ENCODE measurements at regions not wholly inside any gene's neighbourhood (a gene's known extent, or its start where the extent isn't known, plus 50 kb on each side); places are given as distances from the start of the nearest gene placed in this dataset.

- TF ChIP-seq CTCF (IDR thresholded peaks at IDR 0.05) (no peak), POLR2A (IDR thresholded peaks at IDR 0.05) (no peak)
These were observed 166.8 kb upstream of the LPP start for GRCh38 chr3:187987187-187987586.

Data from thyroid gland (tissue), 4 donors.